ENCODE measurements at regions not wholly inside any gene's neighbourhood (a gene's known extent, or its start where the extent isn't known, plus 50 kb on each side); places are given as distances from the start of the nearest gene placed in this dataset.

DNA sequence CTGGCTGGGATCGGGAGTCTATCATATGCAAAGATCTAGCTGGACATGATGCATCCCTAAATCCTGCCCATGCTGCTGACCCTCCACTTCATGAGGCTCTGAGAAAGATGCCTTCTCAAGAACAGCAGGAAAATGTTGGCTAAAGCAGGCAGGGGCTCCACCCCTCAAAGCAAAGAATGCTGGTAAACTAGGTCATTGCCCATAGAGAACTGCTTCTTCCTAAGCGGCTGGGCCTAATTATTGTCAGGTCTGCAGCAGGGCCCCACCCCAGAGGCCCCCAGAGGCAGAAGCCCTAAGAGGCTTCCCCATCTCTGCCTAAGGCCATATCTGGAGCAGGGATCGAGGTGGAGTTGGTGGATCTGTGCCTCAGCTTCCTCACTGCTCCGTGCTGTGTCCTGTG is 447.4 kb upstream of the PROK2 start:
- TF ChIP-seq, protein P1, sequence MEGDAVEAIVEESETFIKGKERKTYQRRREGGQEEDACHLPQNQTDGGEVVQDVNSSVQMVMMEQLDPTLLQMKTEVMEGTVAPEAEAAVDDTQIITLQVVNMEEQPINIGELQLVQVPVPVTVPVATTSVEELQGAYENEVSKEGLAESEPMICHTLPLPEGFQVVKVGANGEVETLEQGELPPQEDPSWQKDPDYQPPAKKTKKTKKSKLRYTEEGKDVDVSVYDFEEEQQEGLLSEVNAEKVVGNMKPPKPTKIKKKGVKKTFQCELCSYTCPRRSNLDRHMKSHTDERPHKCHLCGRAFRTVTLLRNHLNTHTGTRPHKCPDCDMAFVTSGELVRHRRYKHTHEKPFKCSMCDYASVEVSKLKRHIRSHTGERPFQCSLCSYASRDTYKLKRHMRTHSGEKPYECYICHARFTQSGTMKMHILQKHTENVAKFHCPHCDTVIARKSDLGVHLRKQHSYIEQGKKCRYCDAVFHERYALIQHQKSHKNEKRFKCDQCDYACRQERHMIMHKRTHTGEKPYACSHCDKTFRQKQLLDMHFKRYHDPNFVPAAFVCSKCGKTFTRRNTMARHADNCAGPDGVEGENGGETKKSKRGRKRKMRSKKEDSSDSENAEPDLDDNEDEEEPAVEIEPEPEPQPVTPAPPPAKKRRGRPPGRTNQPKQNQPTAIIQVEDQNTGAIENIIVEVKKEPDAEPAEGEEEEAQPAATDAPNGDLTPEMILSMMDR (IDR thresholded peaks at IDR 0.05): no peak
- TF ChIP-seq POLR2A (IDR thresholded peaks at IDR 0.05): no peak

Measured in transverse colon (tissue), 3 donors.